ENCODE measurements at regions not wholly inside any gene's neighbourhood (a gene's known extent, or its start where the extent isn't known, plus 50 kb on each side); places are given as distances from the start of the nearest gene placed in this dataset.
A peak's percentile ranks its signal among the peaks of the same experiment; 100 is the strongest.
"Not testable (repeated sequence)": the region's sequence is repeated elsewhere in the genome, so short reads cannot be mapped to it uniquely, and the experiment has no call there.

- DNase-seq: no peak
Observed at GRCh38 chr6:20263059-20263458, 50.8 kb upstream of the MBOAT1 start.

GRCh38 chr6:20265842-20266241 is 53.6 kb upstream of the MBOAT1 start:
- DNase-seq: no peak

GRCh38 chr6:20266851-20267608 is 54.8 kb upstream of the MBOAT1 start:
- DNase-seq: no peak

- DNase-seq: no peak
Observed at GRCh38 chr6:20269181-20269580, 56.9 kb upstream of the MBOAT1 start.

- DNase-seq: no peak
Observed at GRCh38 chr6:20271818-20272217, 59.5 kb upstream of the MBOAT1 start.

- no peak for DNase-seq
Observed at GRCh38 chr6:20274137-20274536, 61.9 kb upstream of the MBOAT1 start.

- not testable (repeated sequence) for DNase-seq
Observed at GRCh38 chr6:20275837-20276236, 63.6 kb upstream of the MBOAT1 start.

- not testable (repeated sequence) for DNase-seq
Observed at GRCh38 chr6:20277724-20278123, 65.5 kb upstream of the MBOAT1 start.

- DNase-seq: no peak
Observed at GRCh38 chr6:20279051-20279450, 66.8 kb upstream of the MBOAT1 start.

- no peak for DNase-seq
Observed at GRCh38 chr6:20279608-20280287, 67.5 kb upstream of the MBOAT1 start.

GRCh38 chr6:20280288-20280621 is 68.0 kb upstream of the MBOAT1 start:
- no peak for DNase-seq

- DNase-seq: no peak
Observed at GRCh38 chr6:20284672-20285071, 72.4 kb upstream of the MBOAT1 start.

GRCh38 chr6:20286968-20287565 is 74.8 kb upstream of the MBOAT1 start:
- no peak for DNase-seq

GRCh38 chr6:20291764-20292580 is 79.7 kb upstream of the MBOAT1 start:
- peak; percentile 13 for DNase-seq

GRCh38 chr6:20292905-20293304 is 80.6 kb upstream of the MBOAT1 start:
- no peak for DNase-seq

- no peak for DNase-seq
Observed at GRCh38 chr6:20301256-20301655, 89.0 kb upstream of the MBOAT1 start.

- no peak for DNase-seq
Observed at GRCh38 chr6:20302168-20302567, 89.9 kb upstream of the MBOAT1 start.

- no peak for DNase-seq
Observed at GRCh38 chr6:20302702-20303251, 90.5 kb upstream of the MBOAT1 start.

GRCh38 chr6:20306491-20306890 is 94.2 kb upstream of the MBOAT1 start:
- no peak for DNase-seq

- DNase-seq: no peak
Observed at GRCh38 chr6:20309186-20309585, 92.5 kb upstream of the E2F3 start.

GRCh38 chr6:20310185-20310584 is 91.5 kb upstream of the E2F3 start:
- DNase-seq: no peak

- DNase-seq: no peak
Observed at GRCh38 chr6:20312606-20313005, 89.1 kb upstream of the E2F3 start.

GRCh38 chr6:20313051-20313450 is 88.6 kb upstream of the E2F3 start:
- DNase-seq: no peak
